Neural progenitor cell (in vitro differentiated cells): ENCODE measurements at regions not wholly inside any gene's neighbourhood (a gene's known extent, or its start where the extent isn't known, plus 50 kb on each side); places are given as distances from the start of the nearest gene placed in this dataset.

Experiments
- EZH2 ChIP-seq: fragments of 200-600 bp; sonication (generic); IDR thresholded peaks from 2 replicates; pipeline ENCODE4 v1.6.1; 2017; ENCODE audit warnings: antibody characterized with exemption, mild to moderate bottlenecking, moderate library complexity
- TF ChIP-seq, protein P1 (sequence below): fragments of 200-600 bp; sonication (generic); IDR thresholded peaks from 2 replicates; pipeline ENCODE4 v1.5.1; 2017; ENCODE audit warnings: antibody characterized with exemption, mild to moderate bottlenecking

DNA sequence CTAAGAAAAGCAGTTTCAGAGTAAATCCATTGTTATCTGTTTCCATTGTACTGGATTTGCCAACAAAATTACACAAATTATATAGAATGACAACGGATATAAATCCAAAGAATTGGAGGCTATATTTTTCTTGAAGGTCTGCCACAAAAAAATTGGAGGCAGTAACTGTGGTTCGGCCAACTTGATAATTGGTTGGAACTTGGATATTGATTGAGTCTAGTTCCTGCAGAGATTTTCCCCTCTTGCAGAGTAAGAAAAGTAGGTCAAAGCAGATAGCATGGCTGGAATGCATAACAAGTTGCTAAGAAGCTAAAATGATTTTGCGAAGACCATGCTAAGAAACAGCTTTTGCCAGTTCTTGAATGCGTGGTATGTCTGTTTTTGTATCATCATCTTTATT lies 269.6 kb upstream of the CFAP20DC start:
- TF ChIP-seq, protein P1, sequence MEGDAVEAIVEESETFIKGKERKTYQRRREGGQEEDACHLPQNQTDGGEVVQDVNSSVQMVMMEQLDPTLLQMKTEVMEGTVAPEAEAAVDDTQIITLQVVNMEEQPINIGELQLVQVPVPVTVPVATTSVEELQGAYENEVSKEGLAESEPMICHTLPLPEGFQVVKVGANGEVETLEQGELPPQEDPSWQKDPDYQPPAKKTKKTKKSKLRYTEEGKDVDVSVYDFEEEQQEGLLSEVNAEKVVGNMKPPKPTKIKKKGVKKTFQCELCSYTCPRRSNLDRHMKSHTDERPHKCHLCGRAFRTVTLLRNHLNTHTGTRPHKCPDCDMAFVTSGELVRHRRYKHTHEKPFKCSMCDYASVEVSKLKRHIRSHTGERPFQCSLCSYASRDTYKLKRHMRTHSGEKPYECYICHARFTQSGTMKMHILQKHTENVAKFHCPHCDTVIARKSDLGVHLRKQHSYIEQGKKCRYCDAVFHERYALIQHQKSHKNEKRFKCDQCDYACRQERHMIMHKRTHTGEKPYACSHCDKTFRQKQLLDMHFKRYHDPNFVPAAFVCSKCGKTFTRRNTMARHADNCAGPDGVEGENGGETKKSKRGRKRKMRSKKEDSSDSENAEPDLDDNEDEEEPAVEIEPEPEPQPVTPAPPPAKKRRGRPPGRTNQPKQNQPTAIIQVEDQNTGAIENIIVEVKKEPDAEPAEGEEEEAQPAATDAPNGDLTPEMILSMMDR, result no peak
- no peak for TF ChIP-seq EZH2
